IMR-90 (cell line): ENCODE measurements at regions not wholly inside any gene's neighbourhood (a gene's known extent, or its start where the extent isn't known, plus 50 kb on each side); places are given as distances from the start of the nearest gene placed in this dataset.

Experiments
- BHLHE40 ChIP-seq: fragments of 150-350 bp; IDR thresholded peaks from 2 replicates; pipeline ENCODE4 v1.6.1; 2016; ENCODE audit warnings: mild to moderate bottlenecking, low read depth, low read length
- CEBPB ChIP-seq: IDR thresholded peaks from 2 replicates; pipeline ENCODE4 v1.6.1; 2012; ENCODE audit warnings: low read depth, low read length, improper control_type of control experiment
- CHD1 ChIP-seq: IDR thresholded peaks from 2 replicates; pipeline ENCODE4 v1.6.1; 2012; ENCODE audit warnings: low read depth, low read length, improper control_type of control experiment
- CTCF ChIP-seq: conservative IDR thresholded peaks from 2 replicates; pipeline ENCODE4 v1.5.1; 2012; ENCODE audit warnings: mild to moderate bottlenecking, low read depth, low read length, improper control_type of control experiment
- ELK1 ChIP-seq: fragments of 150-350 bp; IDR thresholded peaks from 2 replicates; pipeline ENCODE4 v1.6.1; 2016; ENCODE audit warnings: low read depth, mild to moderate bottlenecking, low read length, moderate library complexity, borderline replicate concordance
- FOS ChIP-seq: fragments of 150-350 bp; IDR thresholded peaks from 2 replicates; pipeline ENCODE4 v1.6.1; 2016; ENCODE audit warnings: low read depth, low read length
- MAZ ChIP-seq: IDR thresholded peaks from 2 replicates; pipeline ENCODE4 v1.6.1; 2012; ENCODE audit warnings: low read depth, mild to moderate bottlenecking, low read length, improper control_type of control experiment, moderate library complexity, borderline replicate concordance
- POLR2A ChIP-seq: IDR thresholded peaks from 2 replicates; pipeline ENCODE4 v1.6.1; 2012; ENCODE audit warnings: mild to moderate bottlenecking, low read depth, low read length
- RAD21 ChIP-seq: IDR thresholded peaks from 2 replicates; pipeline ENCODE4 v1.6.1; 2012; ENCODE audit warnings: low read length, improper control_type of control experiment
- RFX5 ChIP-seq: IDR thresholded peaks from 2 replicates; pipeline ENCODE4 v1.8.0; 2012; ENCODE audit warnings: low read depth, mild to moderate bottlenecking, low read length, moderate library complexity
- SMC3 ChIP-seq: fragments of 150-350 bp; IDR thresholded peaks from 2 replicates; pipeline ENCODE4 v1.6.1; 2016; ENCODE audit warnings: low read depth, mild to moderate bottlenecking, antibody characterized with exemption, low read length, moderate library complexity
- USF2 ChIP-seq: fragments of 150-350 bp; IDR thresholded peaks from 2 replicates; pipeline ENCODE4 v1.6.1; 2017; ENCODE audit warnings: mild to moderate bottlenecking, antibody characterized with exemption, low read length, low read depth

GRCh38 chr5:157917491-157917890 is 58.5 kb upstream of the CLINT1 start:
- no peak for TF ChIP-seq CTCF
- TF ChIP-seq POLR2A, result no peak
- TF ChIP-seq CHD1, result no peak
- TF ChIP-seq SMC3, result no peak
- no peak for TF ChIP-seq MAZ
- TF ChIP-seq RAD21, result no peak
- TF ChIP-seq ELK1, result no peak
- TF ChIP-seq CEBPB, result no peak
- TF ChIP-seq BHLHE40, result no peak
- TF ChIP-seq FOS, result no peak
- no peak for TF ChIP-seq RFX5
- TF ChIP-seq USF2, result no peak
